K562 (cell line): ENCODE measurements at regions not wholly inside any gene's neighbourhood (a gene's known extent, or its start where the extent isn't known, plus 50 kb on each side); places are given as distances from the start of the nearest gene placed in this dataset.

Experiments
- CHD7 ChIP-seq: fragments of 200-600 bp; sonication (generic); IDR thresholded peaks from one replicate; pipeline ENCODE4 v1.6.1; 2012; ENCODE audit warnings: mild to moderate bottlenecking, low read depth, low read length, inconsistent platforms
- EP300 ChIP-seq: IDR thresholded peaks from 2 replicates; pipeline ENCODE4 v1.6.1; 2012; ENCODE audit warnings: low read length, improper control_type of control experiment
- ZNF551 ChIP-seq: fragments of 250-450 bp; sonication (Bioruptor Pico); IDR thresholded peaks from 2 replicates; pipeline ENCODE4 v1.5.0; 2021; ENCODE audit warnings: mild to moderate bottlenecking, moderate library complexity
- TF ChIP-seq, protein P1 (sequence below), 3 experiments: IDR thresholded peaks in 2 of 3; conservative IDR thresholded peaks in 1 of 3; 2 replicates each; pipeline ENCODE4 v1.5.1; 2011 to 2012; ENCODE audit warnings: low read length in 3 of 3, mild to moderate bottlenecking in 3 of 3, control low read depth in 2 of 3, improper control_type of control experiment in 1 of 3, inconsistent platforms in 1 of 3, low read depth in 1 of 3, mixed read lengths in 1 of 3, moderate library complexity in 1 of 3; ENCODE audit not compliant: insufficient read depth in 2 of 3
- TF ChIP-seq, protein P2 (sequence below): fragments of 250-450 bp; sonication (Bioruptor Pico); IDR thresholded peaks from 2 replicates; pipeline ENCODE4 v1.9.0; 2021; ENCODE audit warnings: mild to moderate bottlenecking, inconsistent platforms

- TF ChIP-seq, protein P1, sequence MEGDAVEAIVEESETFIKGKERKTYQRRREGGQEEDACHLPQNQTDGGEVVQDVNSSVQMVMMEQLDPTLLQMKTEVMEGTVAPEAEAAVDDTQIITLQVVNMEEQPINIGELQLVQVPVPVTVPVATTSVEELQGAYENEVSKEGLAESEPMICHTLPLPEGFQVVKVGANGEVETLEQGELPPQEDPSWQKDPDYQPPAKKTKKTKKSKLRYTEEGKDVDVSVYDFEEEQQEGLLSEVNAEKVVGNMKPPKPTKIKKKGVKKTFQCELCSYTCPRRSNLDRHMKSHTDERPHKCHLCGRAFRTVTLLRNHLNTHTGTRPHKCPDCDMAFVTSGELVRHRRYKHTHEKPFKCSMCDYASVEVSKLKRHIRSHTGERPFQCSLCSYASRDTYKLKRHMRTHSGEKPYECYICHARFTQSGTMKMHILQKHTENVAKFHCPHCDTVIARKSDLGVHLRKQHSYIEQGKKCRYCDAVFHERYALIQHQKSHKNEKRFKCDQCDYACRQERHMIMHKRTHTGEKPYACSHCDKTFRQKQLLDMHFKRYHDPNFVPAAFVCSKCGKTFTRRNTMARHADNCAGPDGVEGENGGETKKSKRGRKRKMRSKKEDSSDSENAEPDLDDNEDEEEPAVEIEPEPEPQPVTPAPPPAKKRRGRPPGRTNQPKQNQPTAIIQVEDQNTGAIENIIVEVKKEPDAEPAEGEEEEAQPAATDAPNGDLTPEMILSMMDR (IDR thresholded peaks at IDR 0.05 in 2 of 3, conservative IDR thresholded peaks at IDR 0.05 in 1 of 3; ENCODE audit: insufficient read depth in 2 of 3, low read depth in 1 of 3, low read length in 3 of 3) = no peak
- TF ChIP-seq EP300 (no peak), CHD7 (no peak), ZNF551 (CRISPR knock-in tag) (no peak)
- TF ChIP-seq, protein P2, sequence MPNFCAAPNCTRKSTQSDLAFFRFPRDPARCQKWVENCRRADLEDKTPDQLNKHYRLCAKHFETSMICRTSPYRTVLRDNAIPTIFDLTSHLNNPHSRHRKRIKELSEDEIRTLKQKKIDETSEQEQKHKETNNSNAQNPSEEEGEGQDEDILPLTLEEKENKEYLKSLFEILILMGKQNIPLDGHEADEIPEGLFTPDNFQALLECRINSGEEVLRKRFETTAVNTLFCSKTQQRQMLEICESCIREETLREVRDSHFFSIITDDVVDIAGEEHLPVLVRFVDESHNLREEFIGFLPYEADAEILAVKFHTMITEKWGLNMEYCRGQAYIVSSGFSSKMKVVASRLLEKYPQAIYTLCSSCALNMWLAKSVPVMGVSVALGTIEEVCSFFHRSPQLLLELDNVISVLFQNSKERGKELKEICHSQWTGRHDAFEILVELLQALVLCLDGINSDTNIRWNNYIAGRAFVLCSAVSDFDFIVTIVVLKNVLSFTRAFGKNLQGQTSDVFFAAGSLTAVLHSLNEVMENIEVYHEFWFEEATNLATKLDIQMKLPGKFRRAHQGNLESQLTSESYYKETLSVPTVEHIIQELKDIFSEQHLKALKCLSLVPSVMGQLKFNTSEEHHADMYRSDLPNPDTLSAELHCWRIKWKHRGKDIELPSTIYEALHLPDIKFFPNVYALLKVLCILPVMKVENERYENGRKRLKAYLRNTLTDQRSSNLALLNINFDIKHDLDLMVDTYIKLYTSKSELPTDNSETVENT = no peak
These were observed 219.2 kb upstream of the SSTR1 start for GRCh38 chr14:37988472-37988871.
